K562 (cell line): ENCODE measurements at regions not wholly inside any gene's neighbourhood (a gene's known extent, or its start where the extent isn't known, plus 50 kb on each side); places are given as distances from the start of the nearest gene placed in this dataset.

ENCODE experiments used
- ATAC-seq: fragments of 200-7000 bp; cut with Tn5 transposase; 3 replicates; pipeline ENCODE4 v1.9.1; 2020; ENCODE audit warnings: moderate library complexity
- BruUV-seq: library from RNA; stranded (reverse); fragments of 400-500 nt; replicated peaks from 2 replicates; lab custom pipeline; 2021; lab: Mats Ljungman, UMichigan
- CTCF ChIA-PET: fragments of 300-600 bp; formaldehyde crosslinking; extraction: SDS; loops from one replicate; lab custom pipeline; 2021; ENCODE audit warnings: low intra/inter-chr PET ratio; lab: Yijun Ruan, JAX
- POLR2A ChIA-PET: fragments of 300-600, 350-650 bp; sonication (Branson Sonifier 250); formaldehyde crosslinking; extraction: SDS; loops from one replicate; lab custom pipeline; 2021; ENCODE audit warnings: antibody characterized with exemption, inconsistent platforms; lab: Yijun Ruan, JAX
- DNase-seq, 4 experiments: peaks; one replicate each; pipeline versions ENCODE4 v3.0.0 to v3.0.0-alpha.2; 2011 to 2018; ENCODE audit warnings: low spot score in 3 of 4, mixed read lengths in 3 of 4; ENCODE audit errors: extremely low read depth in 1 of 4
- FAIRE-seq: peaks from 2 replicates; lab custom pipeline; 2011; peaks lifted over from hg19 to GRCh38; lab: Jason Lieb, UNC
- H2AFZ ChIP-seq: 2 replicates; pipeline ENCODE4 v1.6.0; 2011; ENCODE audit warnings: low read depth, low read length, control low read depth, inconsistent platforms
- H3K27ac ChIP-seq: fragments of 200-600 bp; 3 replicates; pipeline ENCODE4 v1.8.0; 2011; ENCODE audit warnings: low read depth, mild to moderate bottlenecking, control low read depth, inconsistent platforms, low read length, moderate library complexity, mixed read lengths; ENCODE audit errors: extremely low read depth
- H3K27me3 ChIP-seq, 2 experiments: fragments of 300-600 bp in 1 of 2; 2 replicates in 1 of 2; 3 replicates in 1 of 2; pipeline versions ENCODE4 v1.6.0 to v1.8.0; 2011; ENCODE audit warnings: inconsistent platforms in 2 of 2, low read length in 2 of 2, mild to moderate bottlenecking in 1 of 2, mixed read lengths in 1 of 2, moderate library complexity in 1 of 2; ENCODE audit not compliant: control insufficient read depth in 2 of 2, insufficient read depth in 2 of 2
- H3K36me3 ChIP-seq: fragments of 300-600 bp; 3 replicates; pipeline ENCODE4 v1.8.0; 2011; ENCODE audit warnings: mild to moderate bottlenecking, low read length, inconsistent platforms; ENCODE audit not compliant: control insufficient read depth, insufficient read depth
- H3K4me1 ChIP-seq, 2 experiments: fragments of 200-600 bp in 1 of 2; replicated peaks in 1 of 2; 2 replicates in 1 of 2; 3 replicates in 1 of 2; pipeline versions ENCODE4 v1.5.1 to v1.8.0; 2011; ENCODE audit warnings: inconsistent platforms in 2 of 2, low read length in 2 of 2, mild to moderate bottlenecking in 1 of 2, mixed read lengths in 1 of 2, moderate library complexity in 1 of 2; ENCODE audit not compliant: control insufficient read depth in 2 of 2, insufficient read depth in 2 of 2
- H3K4me2 ChIP-seq: 2 replicates; pipeline ENCODE4 v1.6.1; 2011; ENCODE audit warnings: low read length, control low read depth, inconsistent platforms, mixed read lengths; ENCODE audit not compliant: insufficient read depth
- H3K4me3 ChIP-seq: fragments of 200-600 bp; sonication (generic), shearing (Covaris generic); 2 replicates; pipeline ENCODE4 v1.5.1; 2016; ENCODE audit warnings: control low read depth, inconsistent platforms
- H3K79me2 ChIP-seq: fragments of 200-600 bp; 3 replicates; pipeline ENCODE4 v1.8.0; 2011; ENCODE audit warnings: low read length, inconsistent platforms; ENCODE audit not compliant: control insufficient read depth, insufficient read depth
- H3K9ac ChIP-seq, 2 experiments: 2 replicates each; pipeline versions ENCODE4 v1.6.0 to v1.6.1; 2011; ENCODE audit warnings: low read depth in 2 of 2, low read length in 2 of 2, control low read depth in 1 of 2, inconsistent platforms in 1 of 2, mild to moderate bottlenecking in 1 of 2, mixed read lengths in 1 of 2; ENCODE audit not compliant: insufficient read depth in 1 of 2
- H3K9me1 ChIP-seq: one replicate; pipeline ENCODE4 v1.6.0; 2011; ENCODE audit warnings: inconsistent platforms, mild to moderate bottlenecking, low read length, moderate library complexity; ENCODE audit not compliant: control insufficient read depth, insufficient read depth
- H3K9me3 ChIP-seq: replicated peaks from 2 replicates; pipeline ENCODE4 v1.5.1; 2011; ENCODE audit warnings: low read depth, low read length, inconsistent platforms; ENCODE audit not compliant: control insufficient read depth, insufficient read depth
- H4K20me1 ChIP-seq: replicated peaks from 2 replicates; pipeline ENCODE4 v1.6.1; 2011; ENCODE audit warnings: low read length, inconsistent platforms, mixed read lengths; ENCODE audit not compliant: control insufficient read depth, insufficient read depth
- ARID3B ChIP-seq: fragments of 250-450 bp; sonication (Bioruptor Pico); IDR thresholded peaks from 2 replicates; pipeline ENCODE4 v1.4.0; 2020; ENCODE audit warnings: borderline replicate concordance
- CREB3 ChIP-seq: fragments of 450-650 bp; conservative IDR thresholded peaks from 2 replicates; pipeline ENCODE4 v1.6.1; 2016; ENCODE audit warnings: missing genetic modification characterization, low read depth, mild to moderate bottlenecking, missing compliant biosample characterization, moderate library complexity
- HINFP ChIP-seq: fragments of 450-650 bp; conservative IDR thresholded peaks from 2 replicates; pipeline ENCODE4 v1.6.1; 2016; ENCODE audit warnings: missing genetic modification characterization, low read depth, mild to moderate bottlenecking, control low read depth, missing compliant biosample characterization
- LCOR ChIP-seq: sonication (generic); formaldehyde crosslinking; IDR thresholded peaks from 2 replicates; pipeline ENCODE4 v1.8.0; 2022; ENCODE audit warnings: mild to moderate bottlenecking, missing genetic modification reagents
- SETDB1 ChIP-seq: IDR thresholded peaks from one replicate; pipeline ENCODE4 v1.6.1; 2012; ENCODE audit warnings: low read length, control low read depth, inconsistent platforms
- SNIP1 ChIP-seq: fragments of 450-650 bp; IDR thresholded peaks from 2 replicates; pipeline ENCODE4 v1.7.1; 2017; ENCODE audit warnings: low read depth, mild to moderate bottlenecking
- TFE3 ChIP-seq: fragments of 450-650 bp; formaldehyde crosslinking; IDR thresholded peaks from 2 replicates; pipeline ENCODE4 v1.4.0; 2020; ENCODE audit warnings: mild to moderate bottlenecking, mixed read lengths
- ZBTB33 ChIP-seq: sonication (generic); formaldehyde crosslinking; IDR thresholded peaks from 2 replicates; pipeline ENCODE4 v1.8.1; 2023; ENCODE audit warnings: mild to moderate bottlenecking, missing genetic modification reagents
- ZFPM2 ChIP-seq: fragments of 250-450 bp; sonication (Bioruptor Pico); IDR thresholded peaks from 2 replicates; pipeline ENCODE4 v1.5.1; 2022; ENCODE audit warnings: mild to moderate bottlenecking
- ZNF277 ChIP-seq: fragments of 250-450 bp; sonication (Bioruptor Pico); IDR thresholded peaks from 2 replicates; pipeline ENCODE4 v1.8.0; 2022; ENCODE audit warnings: inconsistent platforms, mild to moderate bottlenecking, moderate library complexity, borderline replicate concordance
- WGBS: fragments of 100-300 bp; shearing (Covaris generic); methylation state at CpG from one replicate; pipeline ENCODE4 v1.1.6; 2016; ENCODE audit warnings: low coverage, mixed read lengths; ENCODE audit not compliant: insufficient coverage; ENCODE audit errors: missing lambda C conversion rate; 5-methylcytosine and 5-hydroxymethylcytosine counted together
- in situ Hi-C: fragments of 300-500 bp; cut with MboI; formaldehyde crosslinking; loops from 4 replicates; pipeline ENCODE4 v1.15.0; 2018; ENCODE audit warnings: inconsistent platforms, mixed read lengths
- intact Hi-C: fragments of 100-400 bp; cut with micrococcal nuclease; formaldehyde crosslinking; loops from 2 replicates; pipeline ENCODE4 v1.14.2; 2022

- ATAC-seq (no peak), DNase-seq (no peak), FAIRE-seq (no peak)
- no peak for TF ChIP-seq CREB3 (tag)
- no peak for TF ChIP-seq SETDB1
- TF ChIP-seq LCOR (CRISPR knock-in tag), result no peak
- TF ChIP-seq ARID3B (CRISPR knock-in tag), result no peak
- no peak for TF ChIP-seq ZNF277 (CRISPR knock-in tag)
- TF ChIP-seq HINFP (tag), result no peak
- TF ChIP-seq SNIP1, result no peak
- no peak for TF ChIP-seq ZBTB33
- TF ChIP-seq ZFPM2 (CRISPR knock-in tag), result no peak
- no peak for TF ChIP-seq TFE3
- ChIA-PET CTCF (no interaction called here), POLR2A (no interaction called here)
- no TSS peak for BruUV-seq
- intact Hi-C loops (no loop called here), in situ Hi-C loops (no loop called here)
- Histone ChIP-seq H3K9me3 (no peaks in the 10 kb centered on the region), H3K27me3 (no peaks in the 10 kb centered on the region), H3K4me1 (no peaks in the 10 kb centered on the region), H3K36me3 (no peaks in the 10 kb centered on the region), H4K20me1 (no peaks in the 10 kb centered on the region), H3K9ac (no peak overlapping the region), H3K9me1 (no peaks in the 10 kb centered on the region), H3K27ac (no peak overlapping the region), H3K4me3 (no peak overlapping the region), H3K4me2 (no peak overlapping the region), H3K79me2 (no peaks in the 10 kb centered on the region), H2AFZ (no peak overlapping the region)
- 2% methylated on average over 2 of the region's 2 CpGs for WGBS
These were observed 646.8 kb downstream of the C12orf50 start for GRCh38 chr12:87382436-87382835.
